GM21528 (cell line): ENCODE measurements at regions not wholly inside any gene's neighbourhood (a gene's known extent, or its start where the extent isn't known, plus 50 kb on each side); places are given as distances from the start of the nearest gene placed in this dataset.
"Not testable (repeated sequence)": the region's sequence is repeated elsewhere in the genome, so short reads cannot be mapped to it uniquely, and the experiment has no call there.

Experiments
- ATAC-seq: cut with Tn5 transposase; IDR thresholded peaks from one replicate; pipeline ENCODE4 v1.9.1; 2021; ENCODE audit warnings: mild to moderate bottlenecking, moderate library complexity; ENCODE audit not compliant: unreplicated experiment, low FRiP score

DNA sequence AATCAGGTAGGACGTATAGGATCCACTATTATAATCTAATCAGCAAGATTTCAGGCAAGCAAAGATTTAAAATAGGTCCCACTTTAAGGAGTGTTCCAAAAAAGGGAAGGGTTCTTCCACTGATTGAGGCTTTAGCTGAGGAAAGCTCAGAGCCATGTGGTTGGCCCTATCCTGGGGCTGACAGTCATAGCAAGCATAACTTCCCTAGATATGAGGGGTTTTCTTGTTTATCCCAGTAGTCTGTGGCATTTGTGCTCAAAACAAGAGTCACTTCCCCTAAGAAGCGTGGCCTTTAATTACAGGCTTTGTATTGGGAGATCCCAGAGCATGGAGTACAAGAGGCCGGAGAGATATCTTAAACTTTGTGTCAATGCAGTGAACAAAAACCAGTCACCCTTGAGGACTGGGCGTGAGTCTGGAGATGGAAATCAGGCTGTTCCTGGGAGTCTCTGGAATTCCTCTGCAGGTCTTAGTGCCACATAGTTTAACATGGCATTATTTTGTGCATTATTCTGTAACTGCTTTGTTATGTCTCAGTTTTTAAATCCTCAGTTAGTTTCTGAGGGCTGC, 136.9 kb upstream of the FBXO11 start:
- ATAC-seq: no peak

GRCh38 chr2:48043746-48044145, 137.4 kb upstream of the FBXO11 start:
- ATAC-seq: no peak

GRCh38 chr2:48045613-48046012, 139.3 kb upstream of the FBXO11 start:
- ATAC-seq: no peak

DNA sequence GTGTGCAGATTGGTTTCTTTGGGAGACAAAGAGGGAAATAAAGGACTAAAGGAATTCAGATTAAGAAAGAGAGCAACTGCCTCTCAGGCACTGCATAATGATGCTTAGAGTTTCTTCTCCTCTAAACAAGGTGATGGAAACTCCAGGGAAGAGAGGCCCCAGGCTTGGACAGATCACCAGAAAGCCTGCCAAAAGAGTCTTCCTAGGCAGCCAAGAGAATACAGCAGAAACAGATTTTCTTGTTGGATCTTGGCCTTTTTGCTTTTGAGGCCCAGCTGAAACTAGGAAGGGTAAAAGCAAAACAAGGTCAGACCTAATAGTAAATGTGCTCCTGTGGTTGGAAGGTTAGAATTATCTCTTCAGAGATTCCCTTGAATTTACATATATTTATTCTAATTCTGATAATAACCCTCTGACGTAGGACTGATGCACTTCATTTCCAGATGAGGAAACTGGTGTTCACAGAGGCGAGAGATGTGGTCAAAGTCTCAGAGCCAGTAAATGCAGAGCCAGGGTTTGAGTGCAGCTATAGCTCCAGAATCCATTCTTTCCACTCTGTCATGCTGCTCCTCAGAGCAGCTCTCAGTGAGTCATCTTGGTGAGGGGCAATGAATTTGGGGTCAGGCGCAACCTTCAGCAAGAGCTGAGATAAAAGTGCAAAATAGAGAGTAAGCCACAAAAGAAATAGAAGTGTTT, 142.3 kb upstream of the FBXO11 start:
- ATAC-seq: no peak

DNA sequence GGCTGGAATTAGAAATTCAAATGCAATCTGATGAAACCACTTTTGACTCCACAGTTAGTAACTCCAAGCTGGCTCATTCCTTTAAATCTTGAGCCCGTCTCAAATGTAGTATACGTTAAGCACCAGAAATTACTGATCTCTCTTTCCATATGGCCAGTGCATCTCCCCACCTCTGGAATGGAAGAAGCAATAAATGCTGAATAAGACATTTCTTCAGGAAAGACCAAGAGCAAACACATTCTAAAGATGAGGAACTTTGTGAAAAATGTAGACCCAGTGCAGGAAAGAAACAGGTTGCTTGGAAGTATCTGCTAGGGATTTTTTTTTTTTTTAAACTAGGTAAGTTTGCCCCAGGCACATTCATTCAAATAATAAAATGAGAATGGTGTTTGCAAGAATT, 143.1 kb upstream of the FBXO11 start:
- no peak for ATAC-seq

- no peak for ATAC-seq
Measured at GRCh38 chr2:48050711-48051110, 144.4 kb upstream of the FBXO11 start.

DNA sequence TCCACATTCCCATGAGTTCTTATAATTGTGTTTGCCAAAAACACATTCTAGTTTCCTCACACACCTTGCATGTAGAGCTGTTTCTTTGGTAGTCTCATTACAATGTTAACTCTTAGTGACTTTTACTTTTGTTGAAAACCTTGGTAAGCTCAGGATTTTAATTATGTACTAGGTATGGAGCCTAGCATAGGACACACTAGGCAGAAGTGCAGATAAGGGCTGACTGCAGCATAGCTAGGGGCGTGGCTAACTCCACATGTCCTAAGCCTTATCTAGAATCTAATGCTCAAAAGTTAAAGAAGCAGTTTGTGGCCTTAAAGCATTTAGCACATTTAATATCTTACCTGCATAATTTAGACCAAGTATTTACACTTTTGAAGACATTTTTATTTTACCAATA, 153.7 kb upstream of the FBXO11 start:
- no peak for ATAC-seq

DNA sequence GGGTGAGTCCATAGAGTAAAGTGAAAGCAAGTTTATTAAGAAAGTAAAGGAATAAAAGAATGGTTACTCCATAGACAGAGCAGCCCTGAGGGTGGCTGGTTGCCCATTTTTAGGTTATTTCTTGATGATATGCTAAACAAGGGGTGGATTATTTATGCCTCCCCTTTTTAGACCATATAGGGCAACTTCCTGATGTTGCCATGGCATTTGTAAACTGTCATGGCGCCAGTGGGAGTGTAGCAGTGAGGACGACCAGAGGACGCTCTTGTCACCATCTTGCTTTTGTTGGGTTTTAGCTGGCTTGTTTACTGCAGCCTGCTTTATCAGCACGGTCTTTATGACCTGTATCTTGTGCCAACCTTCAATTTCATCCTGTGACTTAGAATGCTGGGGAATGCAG, 155.4 kb upstream of the FBXO11 start:
- not testable (repeated sequence) for ATAC-seq

- ATAC-seq: no peak
Measured at GRCh38 chr2:48065096-48065495, 158.8 kb upstream of the FBXO11 start.

DNA sequence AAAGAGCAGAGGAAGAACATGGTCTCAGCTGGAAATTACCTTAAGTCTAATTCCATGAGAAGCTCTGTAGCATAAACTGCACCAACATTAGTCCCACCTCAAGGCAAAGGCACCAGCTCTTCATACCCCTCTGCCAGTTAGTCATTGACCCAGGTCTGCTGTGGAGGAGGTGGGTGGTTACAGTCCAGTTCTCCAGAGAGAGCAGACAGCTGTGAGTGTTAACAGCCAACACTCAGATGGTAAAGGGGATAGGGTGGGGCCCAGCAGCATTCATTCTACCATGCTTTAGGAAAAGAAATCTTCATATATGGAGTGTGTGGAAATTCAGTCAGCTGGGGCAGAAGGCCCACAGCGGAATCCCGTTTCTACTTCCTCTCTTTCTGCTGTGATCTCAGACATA, 159.7 kb upstream of the FBXO11 start:
- no peak for ATAC-seq

- no peak for ATAC-seq
Measured at GRCh38 chr2:48069769-48070168, 163.5 kb upstream of the FBXO11 start.

- ATAC-seq: no peak
Measured at GRCh38 chr2:48070415-48070814, 164.1 kb upstream of the FBXO11 start.

DNA sequence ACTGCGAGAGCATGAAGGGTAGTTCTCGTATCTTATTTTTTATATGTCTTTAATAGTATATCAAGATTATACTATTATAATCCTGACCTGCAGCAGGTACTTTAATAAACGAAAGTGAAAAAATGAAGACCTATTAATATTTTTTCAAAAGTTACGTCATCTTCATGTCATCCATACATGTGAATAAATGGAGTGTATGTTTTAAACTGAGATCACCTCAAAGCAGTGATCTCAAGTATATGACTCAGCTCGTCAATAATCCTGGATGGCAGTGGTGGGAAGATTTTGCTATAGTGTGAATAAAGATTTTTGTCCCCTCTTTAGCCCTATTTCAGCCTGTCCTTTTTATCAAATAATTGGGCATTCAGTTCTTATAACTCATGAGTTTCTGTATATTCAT, 166.3 kb upstream of the FBXO11 start:
- ATAC-seq: no peak

- no peak for ATAC-seq
Measured at GRCh38 chr2:48075631-48076030, 169.3 kb upstream of the FBXO11 start.

GRCh38 chr2:48080534-48081316, 174.4 kb upstream of the FBXO11 start:
- no peak for ATAC-seq

GRCh38 chr2:48081317-48081628, 175.0 kb upstream of the FBXO11 start:
- no peak for ATAC-seq

DNA sequence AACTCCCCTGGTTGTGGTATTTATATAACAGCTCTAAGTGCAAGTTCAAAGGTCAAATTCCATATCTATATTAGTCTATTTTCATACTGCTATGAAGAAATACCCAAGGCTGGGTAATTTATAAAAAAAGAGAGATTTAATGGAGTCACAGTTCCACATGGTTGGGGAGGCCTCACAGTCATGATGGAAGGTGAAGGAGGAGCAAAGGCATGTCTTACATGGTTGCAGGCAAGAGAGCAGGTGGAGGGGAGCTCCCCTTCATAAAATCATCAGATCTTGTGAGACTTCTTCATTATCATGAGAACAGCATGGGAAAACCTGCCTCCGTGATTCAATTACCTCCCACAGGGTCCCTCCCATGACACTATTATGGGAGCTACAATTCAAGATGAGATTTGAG, 179.6 kb upstream of the FBXO11 start:
- no peak for ATAC-seq

GRCh38 chr2:48088994-48089393, 182.7 kb upstream of the FBXO11 start:
- ATAC-seq: no peak

DNA sequence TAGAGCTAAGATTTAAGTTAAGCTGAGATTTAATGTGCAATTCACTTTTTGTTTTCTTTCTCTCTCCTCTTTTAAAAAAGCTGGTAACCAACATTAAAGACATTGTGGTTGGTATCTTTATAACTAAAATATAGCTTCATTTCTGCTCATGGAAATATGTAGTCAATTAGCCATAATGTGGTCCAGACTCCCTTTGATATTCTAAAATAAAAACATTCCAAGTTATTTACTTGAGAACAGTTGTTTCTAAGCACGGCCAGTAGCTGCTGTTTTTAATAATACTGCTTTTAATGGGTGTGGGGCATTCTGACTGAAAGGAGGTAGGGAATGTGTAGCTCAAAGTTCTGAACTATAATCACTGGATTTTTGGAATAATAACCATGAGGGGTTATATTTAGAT, 183.3 kb upstream of the FBXO11 start:
- no peak for ATAC-seq

GRCh38 chr2:48092846-48093803, 186.8 kb upstream of the FBXO11 start:
- no peak for ATAC-seq

DNA sequence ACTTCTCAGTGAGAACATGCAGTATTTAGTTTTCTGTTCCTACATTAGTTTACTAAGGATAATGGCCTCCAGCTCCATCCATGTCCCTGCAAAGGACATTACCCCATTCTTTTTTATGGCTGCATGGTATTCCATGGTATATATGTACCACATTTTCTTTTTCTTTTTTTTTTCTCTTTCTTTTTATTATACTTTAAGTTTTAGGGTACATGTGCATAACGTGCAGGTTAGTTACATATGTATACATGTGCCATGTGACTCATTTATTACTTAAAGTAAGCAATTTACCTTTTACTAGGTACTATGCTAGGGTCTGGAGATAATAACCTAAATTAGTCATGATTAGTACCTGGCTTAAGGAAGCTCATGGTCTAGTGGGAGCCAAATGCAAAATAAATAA, 190.5 kb upstream of the FBXO11 start:
- ATAC-seq: not testable (repeated sequence)
